ENCODE measurements at regions not wholly inside any gene's neighbourhood (a gene's known extent, or its start where the extent isn't known, plus 50 kb on each side); places are given as distances from the start of the nearest gene placed in this dataset.

- no peak for TF ChIP-seq EZH2 (IDR thresholded peaks at IDR 0.05; ENCODE audit: low read length, missing control alignments)
- TF ChIP-seq CTCF (conservative IDR thresholded peaks at IDR 0.05 in 1 of 2, IDR thresholded peaks at IDR 0.05 in 1 of 2; ENCODE audit: low read depth in 1 of 2, low read length in 2 of 2) = peak; percentile 3 to 7
- peaks cover 2% of the 10 kb centered on the region for H3K79me2 ChIP-seq (ENCODE audit: control insufficient read depth, insufficient read depth, low read length)
- no peaks in the 10 kb centered on the region for H3K4me1 ChIP-seq (ENCODE audit: control insufficient read depth, extremely low read depth, insufficient read depth, low read length)
- H3K27ac ChIP-seq (ENCODE audit: insufficient read depth, low read length) = no peak overlapping the region
- H3K36me3 ChIP-seq (ENCODE audit: control insufficient read depth, insufficient read depth, low read length) = no peaks in the 10 kb centered on the region
- peak overlapping the region; percentile 70 for H3K4me2 ChIP-seq (ENCODE audit: extremely low read depth, insufficient read depth, low read length)
- peak overlapping the region; percentile 37 to 77 (median 68) for H3K4me3 ChIP-seq (replicated peaks in 1 of 4; ENCODE audit: control extremely low read depth in 1 of 4, insufficient read depth in 1 of 4, low read depth in 3 of 4, low read length in 4 of 4)
- H2AFZ ChIP-seq (ENCODE audit: low read length) = peak overlapping the region; percentile 52
- peak overlapping the region; percentile 71 for H3K9ac ChIP-seq (ENCODE audit: insufficient read depth, low read length)
- H4K20me1 ChIP-seq (ENCODE audit: control insufficient read depth, extremely low read depth, insufficient read depth, low read length) = no peaks in the 10 kb centered on the region
- DNase-seq (ENCODE audit: low read depth in 2 of 2) = peak; percentile 66 to 77
- no peaks in the 10 kb centered on the region for H3K27me3 ChIP-seq (ENCODE audit: control insufficient read depth, insufficient read depth, low read length)
- no peaks in the 10 kb centered on the region for H3K9me3 ChIP-seq (ENCODE audit: control insufficient read depth, insufficient read depth, low read depth, low read length)
Observed at GRCh38 chr6:138692978-138693909, 80.3 kb upstream of the CCDC28A start.

- no peaks in the 10 kb centered on the region for H3K9me3 ChIP-seq (ENCODE audit: control insufficient read depth, insufficient read depth, low read depth, low read length)
- H3K9ac ChIP-seq (ENCODE audit: insufficient read depth, low read length) = no peak overlapping the region
- H3K79me2 ChIP-seq (ENCODE audit: control insufficient read depth, insufficient read depth, low read length) = peaks cover 2% of the 10 kb centered on the region
- H3K27me3 ChIP-seq (ENCODE audit: control insufficient read depth, insufficient read depth, low read length) = no peaks in the 10 kb centered on the region
- DNase-seq (ENCODE audit: low read depth in 2 of 2) = no peak
- no peaks in the 10 kb centered on the region for H4K20me1 ChIP-seq (ENCODE audit: control insufficient read depth, extremely low read depth, insufficient read depth, low read length)
- H2AFZ ChIP-seq (ENCODE audit: low read length) = no peak overlapping the region
- H3K4me3 ChIP-seq (replicated peaks in 1 of 4; ENCODE audit: control extremely low read depth in 1 of 4, insufficient read depth in 1 of 4, low read depth in 3 of 4, low read length in 4 of 4) = no peak overlapping the region
- H3K4me1 ChIP-seq (ENCODE audit: control insufficient read depth, extremely low read depth, insufficient read depth, low read length) = no peaks in the 10 kb centered on the region
- no peak overlapping the region for H3K4me2 ChIP-seq (ENCODE audit: extremely low read depth, insufficient read depth, low read length)
- TF ChIP-seq CTCF (conservative IDR thresholded peaks at IDR 0.05 in 1 of 2, IDR thresholded peaks at IDR 0.05 in 1 of 2; ENCODE audit: low read depth in 1 of 2, low read length in 2 of 2) (no peak), EZH2 (IDR thresholded peaks at IDR 0.05; ENCODE audit: low read length, missing control alignments) (no peak)
- H3K27ac ChIP-seq (ENCODE audit: insufficient read depth, low read length) = no peak overlapping the region
- no peaks in the 10 kb centered on the region for H3K36me3 ChIP-seq (ENCODE audit: control insufficient read depth, insufficient read depth, low read length)
Observed at GRCh38 chr6:138695193-138695592, 78.4 kb upstream of the CCDC28A start.

DNA sequence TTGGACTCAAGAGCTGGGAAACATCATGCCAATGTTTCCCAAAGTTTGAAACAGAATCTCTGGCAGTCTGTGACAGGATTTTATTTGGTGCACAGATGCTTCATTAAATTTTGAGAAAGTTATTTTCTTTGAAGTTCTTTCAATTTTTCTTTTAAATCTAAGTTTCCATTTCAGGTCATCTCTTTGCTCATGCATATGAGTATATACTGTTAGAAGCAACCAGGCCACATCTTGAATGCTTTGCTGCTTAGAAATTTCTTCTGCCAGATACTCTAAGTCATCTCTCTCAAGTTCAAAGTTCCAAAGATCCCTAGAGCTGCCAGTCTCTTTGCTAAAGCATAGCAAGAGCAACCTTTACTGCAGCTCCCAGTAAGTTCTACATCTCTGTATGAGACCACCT, 59.1 kb upstream of the CCDC28A start:
- Histone ChIP-seq H3K79me2 (ENCODE audit: control insufficient read depth, insufficient read depth, low read length) (no peaks in the 10 kb centered on the region), H3K27ac (ENCODE audit: insufficient read depth, low read length) (no peak overlapping the region), H3K4me1 (ENCODE audit: control insufficient read depth, extremely low read depth, insufficient read depth, low read length) (no peaks in the 10 kb centered on the region), H3K9me3 (ENCODE audit: control insufficient read depth, insufficient read depth, low read depth, low read length) (no peaks in the 10 kb centered on the region), H3K9ac (ENCODE audit: insufficient read depth, low read length) (no peak overlapping the region), H4K20me1 (ENCODE audit: control insufficient read depth, extremely low read depth, insufficient read depth, low read length) (no peaks in the 10 kb centered on the region), H3K4me2 (ENCODE audit: extremely low read depth, insufficient read depth, low read length) (no peak overlapping the region), H3K36me3 (ENCODE audit: control insufficient read depth, insufficient read depth, low read length) (no peaks in the 10 kb centered on the region), H3K27me3 (ENCODE audit: control insufficient read depth, insufficient read depth, low read length) (no peaks in the 10 kb centered on the region), H3K4me3 (replicated peaks in 1 of 4; ENCODE audit: control extremely low read depth in 1 of 4, insufficient read depth in 1 of 4, low read depth in 3 of 4, low read length in 4 of 4) (no peak overlapping the region), H2AFZ (ENCODE audit: low read length) (no peak overlapping the region)
- no peak for TF ChIP-seq CTCF (conservative IDR thresholded peaks at IDR 0.05 in 1 of 2, IDR thresholded peaks at IDR 0.05 in 1 of 2; ENCODE audit: low read depth in 1 of 2, low read length in 2 of 2)
- no peak for TF ChIP-seq EZH2 (IDR thresholded peaks at IDR 0.05; ENCODE audit: low read length, missing control alignments)
- DNase-seq (ENCODE audit: low read depth in 2 of 2) = no peak
